AG09319 (cell line): ENCODE measurements at regions not wholly inside any gene's neighbourhood (a gene's known extent, or its start where the extent isn't known, plus 50 kb on each side); places are given as distances from the start of the nearest gene placed in this dataset.
"Not testable (repeated sequence)": the region's sequence is repeated elsewhere in the genome, so short reads cannot be mapped to it uniquely, and the experiment has no call there.

Source experiments
- DNase-seq: peaks from one replicate; pipeline ENCODE4 v3.0.0-alpha.2; 2010; ENCODE audit warnings: low read depth; ENCODE audit errors: extremely low read depth
- CTCF ChIP-seq: IDR thresholded peaks from 2 replicates; pipeline ENCODE4 v1.5.1; 2011; ENCODE audit warnings: low read depth, mild to moderate bottlenecking, inconsistent platforms, low read length, moderate library complexity

- no peak for TF ChIP-seq CTCF
- DNase-seq: no peak
Measured at GRCh38 chr1:73306899-73307555, 890.9 kb downstream of the LRRIQ3 start.

- DNase-seq: no peak
Measured at GRCh38 chr1:73273886-73274285, 924.1 kb downstream of the LRRIQ3 start.

GRCh38 chr1:73245196-73245595 lies 952.8 kb downstream of the LRRIQ3 start:
- DNase-seq: not testable (repeated sequence)

More at GRCh38 chr1:73273886-73274285, 924.1 kb downstream of the LRRIQ3 start:
- TF ChIP-seq CTCF: no peak

- no peak for TF ChIP-seq CTCF
- DNase-seq: no peak
Measured at GRCh38 chr1:73218995-73219546, 936.7 kb upstream of the NEGR1 start.

GRCh38 chr1:73205294-73205973 lies 923.1 kb upstream of the NEGR1 start:
- no peak for DNase-seq
- no peak for TF ChIP-seq CTCF

- no peak for DNase-seq
Measured at GRCh38 chr1:73197972-73198371, 915.6 kb upstream of the NEGR1 start.

GRCh38 chr1:73194965-73195364 lies 912.6 kb upstream of the NEGR1 start:
- no peak for TF ChIP-seq CTCF
- DNase-seq: no peak

More at GRCh38 chr1:73197972-73198371, 915.6 kb upstream of the NEGR1 start:
- TF ChIP-seq CTCF: no peak

GRCh38 chr1:73183581-73183980 lies 901.2 kb upstream of the NEGR1 start:
- DNase-seq: not testable (repeated sequence)
